GM21619 (cell line): ENCODE measurements at regions not wholly inside any gene's neighbourhood (a gene's known extent, or its start where the extent isn't known, plus 50 kb on each side); places are given as distances from the start of the nearest gene placed in this dataset.
"Not testable (repeated sequence)": the region's sequence is repeated elsewhere in the genome, so short reads cannot be mapped to it uniquely, and the experiment has no call there.

Experiments
- ATAC-seq: cut with Tn5 transposase; IDR thresholded peaks from one replicate; pipeline ENCODE4 v1.9.1; 2021; ENCODE audit not compliant: unreplicated experiment

DNA sequence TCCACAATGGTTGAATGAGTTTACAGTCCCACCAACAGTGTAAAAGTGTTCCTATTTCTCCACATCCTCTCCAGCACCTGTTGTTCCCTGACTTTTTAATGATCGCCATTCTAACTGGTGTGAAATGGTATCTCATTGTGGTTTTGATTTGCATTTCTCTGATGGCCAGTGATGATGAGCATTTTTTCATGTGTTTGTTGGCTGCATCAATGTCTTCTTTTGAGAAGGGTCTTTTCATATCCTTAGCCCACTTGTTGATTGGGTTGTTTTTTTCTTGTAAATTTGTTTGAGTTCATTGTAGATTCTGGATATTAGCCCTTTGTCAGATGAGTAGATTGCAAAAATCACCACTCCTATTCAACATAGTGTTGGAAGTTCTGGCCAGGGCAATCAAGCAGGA lies 287.6 kb upstream of the RASGRP1 start:
- not testable (repeated sequence) for ATAC-seq

DNA sequence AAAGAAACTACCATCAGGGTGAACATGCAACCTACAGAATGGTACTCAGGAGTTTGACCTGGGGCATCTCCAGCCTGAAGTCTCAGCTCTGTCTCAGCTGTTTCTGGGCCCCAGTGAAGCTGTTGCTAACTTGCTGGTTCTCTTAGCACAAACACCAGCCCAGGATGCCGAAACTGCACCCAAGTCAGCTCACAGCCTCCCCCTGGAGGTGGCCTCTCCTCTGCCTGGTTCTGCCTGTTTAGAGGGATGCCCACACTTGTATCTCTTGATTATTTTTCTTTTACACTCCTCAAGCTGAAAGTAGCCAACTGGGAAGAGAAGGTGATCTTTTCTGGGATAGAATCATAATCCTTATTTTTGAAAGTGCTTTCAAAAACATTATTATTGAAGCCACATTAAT lies 289.0 kb upstream of the RASGRP1 start:
- ATAC-seq, result no peak

DNA sequence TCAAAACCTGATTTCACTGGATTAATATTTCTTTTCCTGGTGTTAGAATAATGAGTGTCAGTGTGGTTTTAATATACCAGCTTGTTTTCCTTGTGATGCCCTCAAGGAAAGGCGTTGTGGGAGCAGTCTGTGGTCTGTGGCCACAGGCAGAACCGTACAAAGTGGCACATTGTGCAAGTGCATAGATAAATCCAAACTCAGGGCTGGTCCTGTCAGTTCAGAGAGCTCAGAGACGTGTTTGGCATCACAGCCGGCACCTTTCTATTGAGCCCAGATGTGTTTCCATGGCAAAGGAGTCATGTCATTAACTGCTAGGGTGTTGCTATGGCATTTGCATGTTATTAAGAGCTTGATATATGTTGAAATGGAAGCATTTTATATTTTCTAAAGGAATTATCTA lies 289.9 kb upstream of the RASGRP1 start:
- ATAC-seq, result no peak

DNA sequence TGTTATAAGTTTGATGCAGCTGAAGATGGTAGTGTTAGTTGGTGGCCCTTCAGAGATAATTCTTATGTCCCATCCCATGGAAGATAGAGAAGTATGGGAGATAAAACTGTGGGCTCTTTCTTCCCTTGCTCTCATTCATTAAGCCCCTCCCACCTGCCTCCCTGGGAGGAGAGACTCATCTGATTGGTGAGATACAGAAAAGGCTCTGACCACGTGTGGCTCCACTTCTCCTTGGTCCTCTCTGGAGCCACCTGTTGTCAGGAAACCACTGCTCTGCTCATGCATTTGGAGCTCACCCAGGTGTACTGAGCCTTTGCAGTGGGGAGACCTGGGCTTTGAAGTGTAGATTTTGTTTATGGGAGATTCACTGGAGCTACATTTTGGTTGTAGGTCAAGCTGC lies 293.2 kb upstream of the RASGRP1 start:
- no peak for ATAC-seq

DNA sequence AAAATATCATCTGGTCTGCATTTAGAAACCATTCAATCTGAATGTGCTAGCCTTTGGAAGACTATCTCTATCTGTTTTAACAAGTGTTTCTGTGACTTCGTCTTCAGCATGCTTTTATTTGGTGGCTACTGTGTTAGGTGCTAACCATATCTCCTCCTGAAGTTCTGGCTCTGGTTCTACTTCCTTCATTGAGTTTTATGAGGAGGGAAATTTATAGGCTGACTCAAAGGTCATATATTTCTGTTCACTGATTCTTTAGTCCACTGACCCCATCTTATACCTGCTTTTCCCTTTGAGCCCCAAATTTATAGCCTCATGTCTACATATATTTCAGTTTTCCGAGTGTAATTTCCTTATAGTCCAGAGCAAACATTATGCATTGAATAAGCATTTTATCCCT lies 295.0 kb upstream of the RASGRP1 start:
- ATAC-seq, result no peak

DNA sequence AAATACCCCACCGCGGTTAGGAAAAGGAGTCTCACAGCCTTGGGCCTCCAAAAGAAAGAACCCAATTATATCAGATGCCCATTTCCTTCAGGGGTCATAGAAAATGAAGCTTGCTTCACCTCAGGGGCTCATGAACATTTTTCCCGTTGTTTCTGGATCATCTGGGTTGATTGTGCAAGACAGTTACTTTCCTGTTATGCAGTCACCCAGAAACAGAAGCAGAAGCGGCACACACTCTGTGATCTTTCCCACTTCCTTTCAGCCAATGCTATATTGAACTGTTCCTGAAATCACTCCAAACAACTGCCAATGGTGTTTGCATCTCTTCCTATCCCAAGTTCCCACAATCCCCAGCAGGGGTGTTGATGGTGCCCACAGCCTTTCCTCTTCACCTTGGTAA lies 295.6 kb upstream of the RASGRP1 start:
- ATAC-seq, result no peak

DNA sequence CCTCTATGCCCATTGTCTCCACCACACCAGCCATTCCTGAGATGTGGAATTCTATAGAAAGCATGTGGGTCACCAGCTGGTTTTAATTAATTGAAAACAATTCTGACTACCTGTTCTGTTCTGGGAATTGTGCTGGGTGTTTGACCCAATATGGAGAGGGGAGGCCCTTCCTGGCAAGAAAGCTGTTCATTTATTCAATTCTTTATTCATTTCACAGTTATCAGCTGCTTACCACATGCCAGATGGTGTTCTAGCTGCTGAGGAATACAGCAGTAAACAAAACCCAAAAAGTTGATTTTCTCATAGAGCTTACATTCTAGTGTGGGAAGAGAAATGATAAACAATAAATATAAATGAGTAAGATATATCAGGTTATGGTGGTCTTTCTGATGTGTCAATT lies 296.1 kb upstream of the RASGRP1 start:
- no peak for ATAC-seq

DNA sequence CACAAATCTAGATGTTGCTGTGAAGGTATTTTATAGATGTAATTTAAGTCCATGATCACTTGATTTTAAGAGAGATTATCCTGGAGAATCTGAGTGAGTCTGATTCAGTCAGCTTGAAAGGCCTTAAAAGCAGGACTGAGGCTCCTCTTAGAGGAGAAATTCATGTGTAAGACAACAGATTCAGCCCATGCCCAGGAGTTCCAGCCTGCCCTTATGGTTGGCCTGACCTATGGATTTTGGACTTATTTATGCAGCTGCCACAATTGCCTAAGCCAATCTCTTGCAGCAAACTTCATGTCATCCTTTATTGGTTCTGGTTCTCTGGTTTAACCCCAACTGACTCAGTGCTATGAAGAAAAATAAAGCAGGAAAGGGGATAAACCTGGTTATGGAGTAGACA lies 296.5 kb upstream of the RASGRP1 start:
- ATAC-seq, result no peak

DNA sequence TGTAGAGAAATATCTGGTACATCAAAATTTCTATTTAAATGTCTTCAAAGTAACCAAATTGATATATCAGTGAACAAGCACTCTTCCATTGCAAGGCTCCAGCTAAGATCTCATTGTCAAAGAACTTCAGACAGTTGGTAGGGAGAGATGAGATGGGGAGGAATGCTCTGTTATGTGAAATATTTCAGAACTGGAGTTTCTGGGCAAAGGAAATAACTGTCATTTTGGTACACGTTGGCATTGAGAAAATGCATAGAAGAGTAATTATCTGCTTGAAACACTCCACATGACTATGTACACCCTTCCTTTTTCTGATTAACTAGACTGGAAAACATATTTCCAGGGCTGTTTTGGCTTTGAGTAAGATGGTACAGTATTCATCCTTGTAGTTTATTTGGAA lies 297.5 kb upstream of the RASGRP1 start:
- ATAC-seq, result no peak

DNA sequence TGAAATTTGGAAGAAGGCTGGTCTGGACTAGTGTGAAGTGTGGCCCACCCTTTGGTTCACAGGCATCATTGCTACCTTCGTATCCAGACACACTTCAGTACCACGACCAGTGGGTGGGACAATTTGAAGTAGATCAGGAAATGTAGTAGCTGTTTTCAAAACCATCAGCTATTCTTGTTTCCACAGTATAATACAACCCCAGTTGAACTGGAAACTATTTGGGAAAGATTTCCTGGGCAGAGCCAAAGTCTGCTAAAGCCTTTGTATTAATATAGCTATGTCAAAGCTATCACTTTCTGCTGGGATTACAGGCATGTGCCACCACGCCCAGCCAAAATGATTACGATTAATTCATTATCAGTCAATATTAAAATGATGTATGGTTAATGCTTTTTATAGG lies 298.8 kb upstream of the RASGRP1 start:
- ATAC-seq, result no peak

DNA sequence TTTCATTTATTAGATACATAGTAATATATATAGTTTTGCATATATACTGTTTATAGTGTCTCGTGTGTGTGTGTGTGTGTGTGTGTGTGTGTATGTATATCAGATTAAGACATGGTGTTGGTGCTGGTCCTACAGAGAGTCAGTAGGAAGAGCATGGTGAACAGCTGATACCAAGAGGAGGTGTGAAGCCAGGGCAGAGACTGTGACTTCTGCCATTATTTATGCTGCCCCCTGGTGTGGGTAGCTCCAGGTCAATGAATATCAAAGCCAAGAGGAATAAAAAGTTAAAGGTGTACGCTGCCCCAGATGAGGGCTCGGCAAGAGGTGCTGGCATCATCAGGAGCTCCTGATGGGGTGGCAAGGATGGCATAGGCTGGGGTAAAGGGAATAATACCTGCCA lies 299.5 kb upstream of the RASGRP1 start:
- no peak for ATAC-seq

DNA sequence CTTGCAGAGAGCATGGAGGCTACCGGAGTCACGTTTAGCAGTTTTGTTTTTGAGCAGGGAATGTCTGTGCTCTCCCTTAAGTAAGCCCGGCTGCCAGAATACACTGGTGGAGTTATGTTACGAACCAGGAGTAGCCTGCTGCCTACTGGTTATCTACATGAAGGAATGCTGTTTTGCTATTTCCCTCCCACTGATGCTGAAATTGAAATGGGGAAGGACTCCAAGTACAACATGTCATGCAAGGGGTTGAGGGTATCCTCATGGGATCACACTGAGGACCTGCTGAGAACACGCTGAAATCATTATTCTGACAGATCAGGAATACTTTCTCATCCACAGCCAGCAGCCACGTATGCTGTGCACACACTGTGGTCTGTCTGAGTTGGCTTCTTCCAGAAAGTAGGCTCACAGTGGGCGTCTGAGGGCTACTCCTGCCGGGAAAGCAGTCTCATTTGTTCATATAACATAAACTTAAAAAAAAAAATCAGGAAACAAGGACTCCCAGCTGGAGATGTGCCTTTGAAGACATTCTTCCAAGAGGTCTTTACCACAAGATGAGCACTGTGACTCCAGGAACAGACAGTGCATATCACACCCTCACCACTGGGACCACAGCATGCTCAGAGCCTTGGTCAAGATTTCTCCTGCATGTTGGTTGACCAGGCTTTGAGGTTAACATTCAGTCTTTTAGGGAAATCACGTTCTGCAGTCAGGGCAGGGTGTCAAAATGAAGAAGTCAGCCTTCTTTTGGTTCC lies 300.4 kb upstream of the RASGRP1 start:
- ATAC-seq, result no peak

DNA sequence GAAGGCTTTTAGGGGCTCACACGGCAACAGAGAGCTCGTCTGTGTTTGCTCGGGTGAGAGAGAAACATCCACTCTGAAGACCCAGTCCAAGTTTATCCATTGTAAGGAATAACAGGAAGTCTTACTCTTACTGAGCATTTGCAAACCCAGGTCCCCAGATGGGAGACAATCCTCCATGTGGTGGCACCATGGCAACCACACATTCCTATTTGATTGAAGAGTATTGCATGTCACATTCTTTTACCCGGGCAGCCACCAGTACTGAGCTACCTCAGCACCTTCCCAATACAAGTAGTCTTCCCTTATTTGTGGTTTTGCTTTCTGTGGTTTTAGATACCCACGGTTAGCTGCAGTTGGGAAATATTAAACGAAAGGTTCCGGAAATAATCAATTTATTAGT lies 302.9 kb upstream of the RASGRP1 start:
- no peak for ATAC-seq

DNA sequence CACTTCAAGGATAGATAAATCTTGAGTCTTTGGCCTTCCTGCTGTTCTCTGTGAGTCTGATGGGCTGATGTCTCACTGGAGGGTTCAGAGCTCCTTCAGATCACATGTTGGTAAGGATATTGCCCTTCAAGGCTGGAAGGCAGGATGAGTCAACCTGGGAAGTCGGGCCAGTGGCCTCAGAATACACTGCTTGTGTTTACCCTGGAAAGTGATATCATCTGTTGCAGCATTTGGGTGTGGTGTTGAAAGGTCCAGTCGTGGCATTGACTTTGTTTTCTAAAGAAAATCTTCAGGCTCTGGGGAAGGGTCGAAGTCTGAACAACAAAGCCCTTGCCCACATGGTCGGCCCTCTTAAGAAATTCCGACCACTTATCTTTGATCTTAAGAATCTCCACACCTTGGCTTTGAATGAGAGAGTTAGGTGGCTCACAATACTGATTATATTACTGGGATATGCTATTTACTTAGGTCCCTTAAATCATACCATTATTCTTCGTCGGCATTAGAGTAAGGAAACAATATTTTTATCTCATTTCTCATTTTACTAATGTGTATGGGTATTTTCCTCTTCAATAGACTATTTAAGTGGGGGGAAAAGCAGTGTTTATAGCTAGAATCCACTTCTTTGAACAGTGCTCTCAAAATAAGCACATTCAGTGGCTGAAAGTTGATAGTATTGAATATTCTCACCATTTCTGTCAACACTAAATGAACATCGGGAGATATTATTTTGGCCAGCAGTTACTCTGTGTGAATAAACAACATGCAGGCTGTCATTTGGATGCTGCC lies 303.9 kb upstream of the RASGRP1 start:
- no peak for ATAC-seq

DNA sequence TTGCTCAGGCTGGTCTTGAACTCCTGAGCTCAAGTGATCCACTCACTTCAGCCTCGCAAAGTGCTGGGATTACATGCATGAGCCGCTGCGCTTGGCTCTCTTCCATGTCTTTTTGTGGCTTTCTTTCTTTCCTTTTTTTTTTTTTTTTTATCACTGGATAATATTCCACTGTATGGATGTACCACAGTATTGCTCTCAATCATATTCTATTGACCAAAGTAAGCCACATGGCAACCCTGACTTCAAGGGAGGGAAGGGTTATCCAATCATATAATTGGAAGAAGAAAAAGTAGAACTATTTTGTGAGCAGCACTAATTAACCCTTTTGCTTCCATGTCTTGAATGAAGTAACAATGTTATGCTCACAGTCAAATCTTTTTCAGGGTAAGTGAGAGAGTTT lies 307.0 kb upstream of the RASGRP1 start:
- no peak for ATAC-seq

DNA sequence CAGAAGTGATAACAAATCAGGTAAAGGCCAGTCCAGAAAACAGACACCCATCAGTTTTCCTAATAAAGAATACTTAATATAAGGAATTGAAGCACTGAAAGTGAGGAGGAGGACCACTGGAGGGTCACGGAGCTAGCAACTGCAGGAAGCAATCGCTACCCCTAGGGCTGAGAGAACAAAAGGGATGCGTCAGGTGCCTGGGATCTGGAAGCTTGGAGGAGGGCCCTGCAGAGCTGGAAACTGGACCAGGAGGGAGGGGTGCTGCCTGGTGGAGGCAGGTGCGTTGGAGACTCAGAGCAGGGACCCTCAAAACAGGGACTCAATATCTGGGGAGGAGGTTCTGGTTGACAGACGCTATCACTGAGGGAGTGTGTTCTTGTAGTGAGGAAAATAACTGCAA lies 308.1 kb upstream of the RASGRP1 start:
- no peak for ATAC-seq

DNA sequence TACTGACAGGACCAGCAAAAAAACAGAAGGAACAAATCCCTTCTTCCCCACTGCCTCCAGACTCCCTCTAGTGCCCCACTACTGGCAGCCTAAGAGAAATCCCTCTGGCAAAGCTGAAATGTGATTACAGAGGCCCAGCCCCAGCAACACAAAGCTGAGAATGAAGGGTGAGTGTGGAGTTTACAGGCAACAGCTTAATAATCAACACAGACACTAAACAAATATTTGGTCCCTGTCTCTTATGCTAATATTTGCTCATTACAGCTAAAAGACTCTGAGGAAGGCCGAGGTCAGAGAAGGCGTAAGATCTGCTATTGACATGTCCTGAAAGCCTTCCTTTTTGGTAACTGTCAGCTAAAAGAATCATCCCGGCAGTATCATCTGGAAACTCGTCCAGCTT lies 308.5 kb upstream of the RASGRP1 start:
- ATAC-seq, result no peak

DNA sequence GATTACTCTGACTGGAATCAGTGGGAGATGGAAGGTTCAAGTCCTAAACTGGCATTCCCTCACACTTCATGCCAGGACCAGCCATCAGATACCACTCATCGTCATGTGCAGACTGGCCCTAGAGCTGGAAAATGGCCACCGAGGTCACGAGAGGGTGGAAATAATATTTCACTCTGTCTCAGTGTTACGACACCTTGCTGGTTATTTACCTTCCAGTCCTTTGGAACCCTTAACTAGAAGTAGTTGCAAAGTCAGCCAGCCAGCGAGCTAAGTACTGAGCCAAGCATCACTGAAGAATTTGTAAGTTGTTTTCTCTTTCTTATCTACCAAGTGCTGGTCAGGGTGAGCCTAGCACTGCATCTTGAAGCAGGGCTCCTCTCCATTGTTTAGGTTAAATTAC lies 309.9 kb upstream of the RASGRP1 start:
- no peak for ATAC-seq

DNA sequence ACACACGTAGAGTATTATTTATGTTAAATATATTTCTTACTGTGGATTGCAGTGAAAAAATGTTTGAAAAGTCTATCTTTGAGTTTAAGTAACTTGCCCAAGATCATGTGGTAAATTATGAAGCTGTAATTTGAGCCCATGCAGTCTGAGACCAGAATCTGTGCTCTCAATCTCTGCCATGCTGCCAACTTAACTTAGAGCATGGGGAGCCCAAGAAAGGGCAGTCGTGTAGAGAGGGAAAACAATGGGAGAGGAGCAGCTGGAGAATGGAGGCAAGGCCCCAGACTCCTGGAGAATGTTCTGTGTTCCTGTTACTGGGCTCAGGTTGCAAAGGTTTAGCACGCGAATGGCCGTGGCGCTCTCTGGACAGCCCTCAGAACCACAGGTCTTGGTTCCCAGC lies 311.6 kb upstream of the RASGRP1 start:
- no peak for ATAC-seq

DNA sequence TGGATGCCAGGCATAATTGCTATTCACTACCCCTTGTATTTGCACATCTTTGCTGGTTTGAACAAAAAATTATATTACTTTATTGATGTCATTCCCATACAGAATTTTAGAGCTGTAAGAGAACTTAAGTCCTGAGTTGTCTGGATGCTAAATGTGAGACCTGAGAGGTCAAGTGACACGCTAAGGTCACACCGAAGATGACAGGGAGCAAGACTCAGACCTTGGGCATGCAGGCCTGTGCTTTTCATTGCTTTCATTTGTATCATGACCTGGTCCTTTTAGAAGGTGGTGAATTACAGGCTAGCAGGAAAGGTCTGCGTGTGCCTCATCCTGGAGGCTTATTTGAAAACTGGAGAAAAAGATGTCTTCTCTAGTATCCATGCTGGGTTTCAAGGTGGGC lies 312.0 kb upstream of the RASGRP1 start:
- no peak for ATAC-seq

DNA sequence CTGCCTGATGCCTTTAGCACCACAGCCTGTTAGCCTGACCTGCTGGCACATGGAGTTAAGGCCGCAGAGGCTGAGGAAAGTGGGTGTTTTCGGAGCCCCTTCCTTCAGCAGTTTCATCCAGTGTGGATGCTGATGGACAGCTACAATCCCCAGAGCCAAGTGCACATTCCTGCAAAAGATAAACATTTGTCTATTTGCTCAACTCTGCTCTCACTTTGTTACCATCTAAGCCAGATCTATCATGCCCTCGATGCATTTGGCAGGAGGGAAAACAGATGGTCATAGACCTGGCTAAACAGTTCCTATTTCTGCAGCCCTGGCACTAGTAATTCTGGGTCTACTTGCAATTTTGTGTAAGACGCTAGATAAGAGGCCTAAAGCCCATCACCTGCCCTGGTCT lies 312.9 kb upstream of the RASGRP1 start:
- ATAC-seq, result no peak

DNA sequence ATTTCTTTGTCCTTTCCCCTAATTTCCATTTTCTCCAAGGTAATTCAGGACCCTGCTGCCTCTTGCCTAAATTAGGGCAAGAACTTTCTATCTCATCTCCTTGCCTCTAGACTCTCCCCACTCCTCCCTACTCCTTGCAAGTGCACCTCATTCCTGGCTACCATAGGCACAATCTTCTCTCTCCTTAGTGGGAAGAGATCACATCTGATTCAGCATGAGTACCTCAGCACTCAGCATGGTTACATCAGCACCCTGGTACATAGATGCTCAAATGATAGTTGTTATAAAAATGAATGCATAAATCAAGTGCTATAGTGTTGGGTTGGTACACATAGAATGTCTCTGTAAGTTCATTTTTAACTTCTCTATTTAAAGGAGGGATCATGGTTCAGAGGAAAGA lies 313.4 kb upstream of the RASGRP1 start:
- ATAC-seq, result no peak

DNA sequence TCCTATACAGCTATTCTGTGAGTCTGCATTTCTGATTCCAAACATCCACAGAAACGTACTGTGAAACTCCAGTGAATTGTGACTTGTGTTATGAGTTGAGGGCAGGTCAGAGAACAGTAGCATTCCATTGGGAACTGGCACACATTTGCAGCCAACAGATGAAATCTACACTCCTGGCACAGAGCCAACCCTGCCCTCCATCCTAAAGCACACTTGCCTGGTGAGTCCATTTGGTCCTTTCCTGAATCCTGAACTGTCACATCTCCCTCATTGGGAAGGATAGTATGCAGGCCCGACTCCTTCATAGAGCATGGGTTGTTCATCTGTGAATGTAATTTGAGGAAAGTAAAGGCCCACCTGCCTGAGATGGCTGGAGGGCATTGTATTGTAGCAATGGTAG lies 314.3 kb upstream of the RASGRP1 start:
- ATAC-seq, result no peak
